Sigmoid colon (tissue), 4 donors: ENCODE measurements at regions not wholly inside any gene's neighbourhood (a gene's known extent, or its start where the extent isn't known, plus 50 kb on each side); places are given as distances from the start of the nearest gene placed in this dataset.

Source experiments
- CTCF ChIP-seq, 4 experiments: fragments of 450-650 bp in 3 of 4; fragments of 200-600 bp in 1 of 4; IDR thresholded peaks; one replicate each; pipeline ENCODE4 v1.5.1; 2016 to 2019; ENCODE audit warnings: antibody characterized with exemption in 4 of 4, mild to moderate bottlenecking in 3 of 4, moderate library complexity in 2 of 4
- POLR2A ChIP-seq, 2 donors: fragments of 450-650 bp; IDR thresholded peaks; one replicate each; pipeline ENCODE4 v1.6.1; 2016; ENCODE audit warnings: antibody characterized with exemption in 2 of 2, mild to moderate bottlenecking in 2 of 2, moderate library complexity in 2 of 2
- POLR2AphosphoS5 ChIP-seq, 4 donors: sonication (generic); formaldehyde crosslinking; IDR thresholded peaks; one replicate each; pipeline ENCODE4 v1.6.1; 2017; ENCODE audit warnings: antibody characterized with exemption in 4 of 4

GRCh38 chr7:114026486-114027089, 107.8 kb upstream of the PPP1R3A start:
- TF ChIP-seq CTCF (IDR thresholded peaks at IDR 0.05) = peak; percentile 13 to 56 (median 41)
- no peak for TF ChIP-seq POLR2A (IDR thresholded peaks at IDR 0.05)
- no peak for TF ChIP-seq POLR2AphosphoS5 (IDR thresholded peaks at IDR 0.05)
